Lower leg skin (tissue), 4 donors: ENCODE measurements at regions not wholly inside any gene's neighbourhood (a gene's known extent, or its start where the extent isn't known, plus 50 kb on each side); places are given as distances from the start of the nearest gene placed in this dataset.

Experiments used
- DNase-seq, 2 donors: peaks; one replicate each; pipeline ENCODE4 v3.0.0-alpha.2; 2019; ENCODE audit warnings: low spot score in 2 of 2
- H3K4me3 ChIP-seq: fragments of 200-600 bp; sonication (generic); 2 replicates; pipeline ENCODE4 v1.5.1; 2017; ENCODE audit warnings: mild to moderate bottlenecking, low read depth; ENCODE audit not compliant: poor library complexity, severe bottlenecking
- POLR2A ChIP-seq, 2 donors: fragments of 450-650 bp; IDR thresholded peaks; one replicate each; pipeline ENCODE4 v1.6.1; 2016 to 2017; ENCODE audit warnings: antibody characterized with exemption in 2 of 2, mild to moderate bottlenecking in 1 of 2, moderate library complexity in 1 of 2
- WGBS, 2 donors: methylation state at CpG; one replicate each; pipeline ENCODE4 v1.1.5; 2018; 5-methylcytosine and 5-hydroxymethylcytosine counted together
- intact Hi-C: fragments of 100-400 bp; cut with DNase I; formaldehyde crosslinking; loops from one replicate; pipeline ENCODE4 v1.15.0; 2023; ENCODE audit warnings: low total_unique reads
- TF ChIP-seq, protein P1 (sequence below), 3 donors: fragments of 450-650 bp; IDR thresholded peaks; one replicate each; pipeline ENCODE4 v1.5.1; 2016; ENCODE audit warnings: antibody characterized with exemption in 3 of 3, mild to moderate bottlenecking in 3 of 3, moderate library complexity in 2 of 3

DNA sequence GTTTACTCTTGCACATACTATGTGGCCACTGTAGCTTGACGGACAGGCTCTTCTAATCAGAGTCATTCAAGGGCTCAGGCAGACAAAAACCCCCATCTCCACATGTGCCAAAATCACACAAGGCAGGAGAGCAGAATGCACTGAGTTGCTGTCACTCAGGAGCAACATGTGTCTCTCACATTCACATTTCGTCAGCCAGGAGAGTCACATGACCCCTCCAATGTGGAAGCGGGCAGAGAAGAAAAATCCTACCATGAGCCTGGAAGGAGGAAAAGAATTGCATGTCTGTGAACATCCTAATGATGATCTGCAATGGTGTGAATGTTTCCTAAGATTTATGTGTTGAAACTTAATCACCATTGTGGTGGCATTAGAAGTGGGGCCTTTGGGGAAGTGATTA, 69.9 kb upstream of the MSX2 start:
- intact Hi-C loops = no loop called here
- 63 to 81% methylated on average over 3 of the region's 3 CpGs for WGBS, 2 donors

DNA sequence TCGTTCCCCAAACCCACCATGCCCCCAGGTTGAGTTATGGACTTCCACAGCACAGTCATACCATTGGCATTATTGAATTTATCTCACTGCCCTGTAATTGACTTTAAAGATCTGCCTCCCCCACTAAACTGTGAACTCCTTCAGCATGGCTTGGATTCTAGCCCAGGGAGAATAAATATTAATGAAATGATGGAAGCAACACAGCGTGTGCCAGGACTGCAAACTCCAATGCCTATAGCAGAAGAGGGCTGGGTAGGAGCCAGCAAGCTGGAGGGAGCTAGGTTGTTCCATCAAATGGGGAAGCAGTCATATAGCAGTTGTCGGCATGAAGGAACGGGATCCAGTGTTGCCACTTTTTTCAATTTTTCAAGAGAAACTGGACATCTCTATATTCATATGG, 69.0 kb upstream of the MSX2 start:
- WGBS, 2 donors = 33 to 41% methylated on average over 4 of the region's 4 CpGs
- H3K4me3 ChIP-seq = no peak overlapping the region
- TF ChIP-seq, protein P1, sequence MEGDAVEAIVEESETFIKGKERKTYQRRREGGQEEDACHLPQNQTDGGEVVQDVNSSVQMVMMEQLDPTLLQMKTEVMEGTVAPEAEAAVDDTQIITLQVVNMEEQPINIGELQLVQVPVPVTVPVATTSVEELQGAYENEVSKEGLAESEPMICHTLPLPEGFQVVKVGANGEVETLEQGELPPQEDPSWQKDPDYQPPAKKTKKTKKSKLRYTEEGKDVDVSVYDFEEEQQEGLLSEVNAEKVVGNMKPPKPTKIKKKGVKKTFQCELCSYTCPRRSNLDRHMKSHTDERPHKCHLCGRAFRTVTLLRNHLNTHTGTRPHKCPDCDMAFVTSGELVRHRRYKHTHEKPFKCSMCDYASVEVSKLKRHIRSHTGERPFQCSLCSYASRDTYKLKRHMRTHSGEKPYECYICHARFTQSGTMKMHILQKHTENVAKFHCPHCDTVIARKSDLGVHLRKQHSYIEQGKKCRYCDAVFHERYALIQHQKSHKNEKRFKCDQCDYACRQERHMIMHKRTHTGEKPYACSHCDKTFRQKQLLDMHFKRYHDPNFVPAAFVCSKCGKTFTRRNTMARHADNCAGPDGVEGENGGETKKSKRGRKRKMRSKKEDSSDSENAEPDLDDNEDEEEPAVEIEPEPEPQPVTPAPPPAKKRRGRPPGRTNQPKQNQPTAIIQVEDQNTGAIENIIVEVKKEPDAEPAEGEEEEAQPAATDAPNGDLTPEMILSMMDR (IDR thresholded peaks at IDR 0.05) = no peak
- no peak for TF ChIP-seq POLR2A (IDR thresholded peaks at IDR 0.05)
- DNase-seq = no peak
- intact Hi-C loops = no loop called here

More for the DNA sequence above, 69.9 kb upstream of the MSX2 start:
- no peak overlapping the region for H3K4me3 ChIP-seq
- TF ChIP-seq POLR2A (IDR thresholded peaks at IDR 0.05) = no peak
- TF ChIP-seq, protein P1 (IDR thresholded peaks at IDR 0.05) = no peak
- no peak for DNase-seq

DNA sequence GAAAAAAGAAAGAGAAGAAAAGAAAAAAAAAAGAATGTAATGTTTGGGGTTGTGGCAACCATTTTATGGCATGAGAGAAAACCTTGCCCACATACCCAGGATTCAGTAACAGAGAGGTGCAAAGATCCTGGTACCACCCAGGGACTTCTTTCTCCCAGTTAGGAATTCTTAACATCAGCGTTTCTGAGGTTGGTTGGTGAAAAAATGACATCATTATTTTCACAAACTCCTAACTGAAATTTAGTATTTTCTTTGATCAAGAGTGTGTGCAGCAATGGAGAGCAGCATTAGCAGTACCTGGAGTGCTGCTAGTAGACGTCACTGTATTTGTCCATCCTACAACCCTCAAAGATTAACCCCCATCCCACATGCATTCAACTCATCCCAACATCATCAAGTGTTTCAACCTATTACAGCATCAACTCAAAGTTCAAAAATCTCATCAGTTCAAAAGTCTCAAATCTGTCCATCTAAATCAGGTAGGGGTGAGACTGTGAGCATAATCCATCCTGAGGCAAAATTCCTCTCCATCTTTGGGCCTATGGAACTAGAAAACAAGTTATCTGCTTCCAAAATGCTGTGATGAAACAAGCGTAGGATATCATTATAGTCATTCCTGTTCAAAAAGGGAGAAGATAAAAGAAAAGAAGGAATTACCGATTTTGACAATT, 60.1 kb upstream of the MSX2 start:
- DNase-seq = no peak
- 74 to 81% methylated on average over 4 of the region's 4 CpGs for WGBS, 2 donors
- TF ChIP-seq POLR2A (IDR thresholded peaks at IDR 0.05) = no peak
- TF ChIP-seq, protein P1 (IDR thresholded peaks at IDR 0.05) = no peak
- intact Hi-C loops = no loop called here
- no peak overlapping the region for H3K4me3 ChIP-seq

DNA sequence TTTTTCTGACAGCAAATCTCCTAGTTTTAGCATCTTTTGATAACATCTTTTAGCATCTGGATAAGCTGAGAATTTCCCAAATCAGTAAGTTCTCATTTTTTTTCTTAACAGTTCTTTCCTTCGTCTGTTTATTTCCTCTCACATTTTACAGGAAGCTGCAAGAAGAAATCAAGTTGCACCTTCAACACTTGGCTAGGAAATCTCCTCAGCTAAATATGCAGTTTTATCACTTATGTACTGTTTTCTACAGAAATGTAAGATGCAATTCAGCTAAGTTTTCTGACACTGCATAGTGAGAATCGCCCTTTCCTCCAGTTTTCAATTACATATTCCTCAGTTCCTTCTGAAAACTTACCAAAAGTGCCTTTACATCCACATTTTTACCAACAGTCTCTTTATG, 59.0 kb upstream of the MSX2 start:
- intact Hi-C loops = no loop called here
- H3K4me3 ChIP-seq = no peak overlapping the region
- DNase-seq = no peak
- TF ChIP-seq POLR2A (IDR thresholded peaks at IDR 0.05) = no peak
- TF ChIP-seq, protein P1 (IDR thresholded peaks at IDR 0.05) = no peak
- WGBS, 2 donors = 62 to 67% methylated on average over 2 of the region's 2 CpGs

DNA sequence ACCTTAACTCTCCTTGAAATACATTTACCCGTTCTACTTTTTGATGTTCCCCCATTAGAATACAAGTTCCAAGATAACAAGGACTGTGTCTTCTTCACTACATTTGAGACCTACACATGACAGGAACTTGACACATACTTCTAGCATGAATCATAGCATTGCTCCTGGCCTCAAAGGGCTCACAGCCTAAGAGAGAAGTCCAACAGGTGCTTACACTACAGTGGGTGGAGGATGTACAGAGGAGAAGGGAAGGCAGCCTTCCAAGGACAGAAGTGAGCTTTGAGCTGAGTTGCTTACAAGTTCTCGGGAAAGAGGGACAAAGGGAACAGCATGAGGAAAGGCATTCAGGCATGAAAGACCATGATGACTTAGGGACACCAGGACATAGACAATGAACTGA, 56.9 kb upstream of the MSX2 start:
- TF ChIP-seq, protein P1 (IDR thresholded peaks at IDR 0.05) = no peak
- TF ChIP-seq POLR2A (IDR thresholded peaks at IDR 0.05) = no peak
- no peak for DNase-seq
- WGBS, 2 donors = 81 to 87% methylated on average over 2 of the region's 2 CpGs
- intact Hi-C loops = no loop called here
- no peak overlapping the region for H3K4me3 ChIP-seq

DNA sequence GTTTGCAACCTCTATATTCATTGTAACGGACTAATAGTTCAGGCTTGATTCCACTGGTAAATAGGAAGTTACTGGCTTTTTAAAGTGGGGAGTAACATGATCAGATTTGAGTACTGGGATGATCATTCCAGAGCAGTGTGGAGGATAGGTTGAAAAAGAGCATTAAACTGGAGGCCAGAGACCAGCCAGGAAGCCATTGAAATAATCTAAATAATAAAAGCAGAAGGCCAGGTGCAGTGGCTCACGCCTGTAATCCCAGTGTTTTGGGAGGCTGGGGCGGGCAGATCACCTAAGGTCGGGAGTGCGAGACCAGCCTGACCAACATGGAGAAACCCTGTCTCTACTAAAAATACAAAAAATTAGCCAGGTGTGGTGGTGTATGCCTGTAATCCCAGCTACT, 56.0 kb upstream of the MSX2 start:
- DNase-seq = no peak
- WGBS, 2 donors = 91 to 95% methylated on average over 5 of the region's 5 CpGs
- no peak overlapping the region for H3K4me3 ChIP-seq
- no peak for TF ChIP-seq POLR2A (IDR thresholded peaks at IDR 0.05)
- TF ChIP-seq, protein P1 (IDR thresholded peaks at IDR 0.05) = no peak
- intact Hi-C loops = no loop called here
